Neural crest cell (in vitro differentiated cells): ENCODE measurements at regions not wholly inside any gene's neighbourhood (a gene's known extent, or its start where the extent isn't known, plus 50 kb on each side); places are given as distances from the start of the nearest gene placed in this dataset.

ENCODE experiments used
- DNase-seq: peaks from one replicate; pipeline ENCODE4 v3.0.0; 2021; ENCODE audit warnings: low read depth, mixed read lengths, low spot score
- H3K27ac Mint-ChIP-seq: one replicate; pipeline ENCODE4 v1.8.0; 2021; ENCODE audit warnings: mild to moderate bottlenecking, mixed read lengths; ENCODE audit not compliant: unreplicated experiment
- H3K27me3 Mint-ChIP-seq: 2 replicates; pipeline ENCODE4 v1.8.0; 2021; ENCODE audit warnings: low read depth, mild to moderate bottlenecking, mixed read lengths
- H3K36me3 Mint-ChIP-seq: 2 replicates; pipeline ENCODE4 v1.8.0; 2021; ENCODE audit warnings: low read depth, mild to moderate bottlenecking, mixed read lengths
- H3K4me1 Mint-ChIP-seq: 2 replicates; pipeline ENCODE4 v1.8.0; 2021; ENCODE audit warnings: mixed read lengths
- H3K4me3 Mint-ChIP-seq: one replicate; pipeline ENCODE4 v1.8.0; 2021; ENCODE audit warnings: mild to moderate bottlenecking, mixed read lengths
- H3K9me3 Mint-ChIP-seq: 2 replicates; pipeline ENCODE4 v1.8.0; 2021; ENCODE audit warnings: mixed read lengths
- TF ChIP-seq, protein P1 (sequence below): fragments of 200-600 bp; sonication (generic); conservative IDR thresholded peaks from 2 replicates; pipeline ENCODE4 v1.5.0; 2021; ENCODE audit warnings: antibody characterized with exemption, mild to moderate bottlenecking

DNA sequence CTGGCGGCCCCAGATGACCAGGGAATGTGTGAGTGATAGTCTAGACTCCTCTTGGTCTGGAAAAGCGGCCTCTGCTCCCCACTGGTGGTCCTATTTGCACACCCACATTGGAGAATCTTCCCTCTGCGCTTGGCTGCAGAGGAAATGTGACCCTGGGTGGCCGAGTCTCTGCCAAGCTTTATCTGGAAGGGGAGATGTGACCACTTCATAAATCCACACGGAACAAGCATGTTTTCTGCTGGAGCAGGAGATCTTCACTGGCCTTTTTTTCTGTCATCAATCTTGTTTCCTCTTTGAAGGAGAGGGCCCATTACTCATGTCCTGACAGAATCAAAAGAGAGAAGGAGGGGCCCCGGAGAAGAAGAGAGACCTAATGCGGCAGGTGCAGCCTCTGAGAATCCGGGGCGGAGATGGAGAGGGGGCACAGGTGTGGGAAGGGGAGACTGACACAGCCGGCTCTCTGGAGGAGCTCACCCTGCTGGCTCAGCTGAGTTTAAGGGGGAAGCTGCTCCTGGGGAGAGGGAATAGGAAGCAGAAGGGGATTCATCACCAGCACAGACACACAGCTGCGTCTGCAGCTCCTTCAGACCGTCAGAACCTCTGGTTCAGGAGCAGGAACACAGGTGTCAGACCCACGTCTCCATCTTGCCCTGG lies 116.3 kb downstream of the SOX9 start:
- Mint-ChIP-seq H3K4me3 (no peak overlapping the region), H3K27ac (no peak overlapping the region), H3K9me3 (peaks cover 3% of the 10 kb centered on the region), H3K36me3 (peaks cover 3% of the 10 kb centered on the region), H3K4me1 (peaks cover 36% of the 10 kb centered on the region), H3K27me3 (no peaks in the 10 kb centered on the region)
- DNase-seq: no peak
- TF ChIP-seq, protein P1, sequence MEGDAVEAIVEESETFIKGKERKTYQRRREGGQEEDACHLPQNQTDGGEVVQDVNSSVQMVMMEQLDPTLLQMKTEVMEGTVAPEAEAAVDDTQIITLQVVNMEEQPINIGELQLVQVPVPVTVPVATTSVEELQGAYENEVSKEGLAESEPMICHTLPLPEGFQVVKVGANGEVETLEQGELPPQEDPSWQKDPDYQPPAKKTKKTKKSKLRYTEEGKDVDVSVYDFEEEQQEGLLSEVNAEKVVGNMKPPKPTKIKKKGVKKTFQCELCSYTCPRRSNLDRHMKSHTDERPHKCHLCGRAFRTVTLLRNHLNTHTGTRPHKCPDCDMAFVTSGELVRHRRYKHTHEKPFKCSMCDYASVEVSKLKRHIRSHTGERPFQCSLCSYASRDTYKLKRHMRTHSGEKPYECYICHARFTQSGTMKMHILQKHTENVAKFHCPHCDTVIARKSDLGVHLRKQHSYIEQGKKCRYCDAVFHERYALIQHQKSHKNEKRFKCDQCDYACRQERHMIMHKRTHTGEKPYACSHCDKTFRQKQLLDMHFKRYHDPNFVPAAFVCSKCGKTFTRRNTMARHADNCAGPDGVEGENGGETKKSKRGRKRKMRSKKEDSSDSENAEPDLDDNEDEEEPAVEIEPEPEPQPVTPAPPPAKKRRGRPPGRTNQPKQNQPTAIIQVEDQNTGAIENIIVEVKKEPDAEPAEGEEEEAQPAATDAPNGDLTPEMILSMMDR: no peak

DNA sequence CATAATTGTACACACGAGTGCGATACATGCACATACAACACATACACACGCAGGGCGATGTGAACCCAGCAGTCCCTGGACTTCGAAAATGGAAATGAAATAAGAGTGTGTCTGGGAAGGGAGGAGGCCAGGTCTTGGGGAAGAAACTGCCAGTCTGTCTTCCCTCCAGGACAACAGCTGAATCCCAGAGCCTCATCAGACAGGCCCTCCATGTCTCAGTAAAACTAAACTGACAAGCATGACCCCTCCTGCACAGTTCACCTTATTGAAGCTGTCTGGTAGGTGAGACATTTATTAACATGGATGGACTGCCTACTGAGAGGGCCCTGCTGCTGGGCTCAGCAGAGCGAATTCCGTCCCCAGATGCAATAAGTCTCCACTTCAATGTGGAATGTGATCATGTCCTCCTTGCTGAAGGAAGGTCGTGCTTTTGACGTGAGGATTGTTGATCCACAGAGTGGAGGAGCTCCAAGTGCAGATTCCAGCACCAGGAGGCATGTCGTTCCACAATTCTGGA lies 117.4 kb downstream of the SOX9 start:
- Mint-ChIP-seq H3K9me3 (peaks cover 6% of the 10 kb centered on the region), H3K27ac (no peak overlapping the region), H3K4me3 (no peak overlapping the region), H3K4me1 (peaks cover 36% of the 10 kb centered on the region), H3K36me3 (peaks cover 3% of the 10 kb centered on the region), H3K27me3 (no peaks in the 10 kb centered on the region)
- TF ChIP-seq, protein P1: no peak
- no peak for DNase-seq

DNA sequence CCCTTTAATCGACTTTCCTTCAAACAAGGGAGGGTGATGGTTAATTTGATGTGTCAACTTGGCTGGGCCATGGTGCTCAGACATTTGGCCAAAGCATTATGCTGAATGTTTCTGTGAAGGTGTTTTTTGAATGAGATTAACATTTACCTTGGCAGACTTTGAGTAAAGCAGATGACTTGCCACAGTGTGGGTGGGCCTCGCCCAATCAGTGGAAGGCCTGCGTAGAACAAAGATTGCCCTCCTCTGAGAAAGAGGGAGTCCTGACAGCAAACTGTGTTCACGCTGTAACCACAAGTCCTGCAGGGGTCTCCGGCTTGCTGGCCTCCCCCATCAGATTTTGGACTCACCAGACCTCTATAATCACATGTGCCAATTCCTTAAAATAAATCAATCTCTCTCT lies 118.7 kb downstream of the SOX9 start:
- H3K27ac Mint-ChIP-seq: no peak overlapping the region
- H3K36me3 Mint-ChIP-seq: peaks cover 6% of the 10 kb centered on the region
- no peaks in the 10 kb centered on the region for H3K27me3 Mint-ChIP-seq
- H3K9me3 Mint-ChIP-seq: peaks cover 13% of the 10 kb centered on the region
- TF ChIP-seq, protein P1: no peak
- H3K4me1 Mint-ChIP-seq: peaks cover 26% of the 10 kb centered on the region
- no peak for DNase-seq
- H3K4me3 Mint-ChIP-seq: no peak overlapping the region

DNA sequence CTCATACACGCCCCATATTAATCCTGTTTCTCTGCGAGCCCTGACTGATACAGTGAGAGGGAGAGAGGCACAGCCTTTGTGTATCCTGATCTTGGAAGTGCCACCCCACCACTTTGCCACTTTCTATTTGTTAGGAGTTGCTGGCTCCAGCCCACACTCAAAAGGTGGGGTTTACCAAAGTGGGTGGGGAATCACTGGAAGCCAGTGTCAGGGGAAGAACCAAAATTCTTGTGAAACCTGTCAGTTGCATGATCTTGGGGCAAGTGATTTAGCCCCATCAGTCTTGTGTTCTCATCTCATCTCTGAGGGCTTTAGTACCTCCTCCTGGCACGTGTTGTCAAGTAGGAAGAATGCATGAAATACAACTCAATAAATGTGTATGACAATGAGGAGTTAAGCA lies 119.5 kb downstream of the SOX9 start:
- DNase-seq: no peak
- peaks cover 6% of the 10 kb centered on the region for H3K36me3 Mint-ChIP-seq
- H3K4me1 Mint-ChIP-seq: peaks cover 18% of the 10 kb centered on the region
- TF ChIP-seq, protein P1: no peak
- no peaks in the 10 kb centered on the region for H3K27me3 Mint-ChIP-seq
- H3K4me3 Mint-ChIP-seq: no peak overlapping the region
- no peak overlapping the region for H3K27ac Mint-ChIP-seq
- H3K9me3 Mint-ChIP-seq: peaks cover 13% of the 10 kb centered on the region

DNA sequence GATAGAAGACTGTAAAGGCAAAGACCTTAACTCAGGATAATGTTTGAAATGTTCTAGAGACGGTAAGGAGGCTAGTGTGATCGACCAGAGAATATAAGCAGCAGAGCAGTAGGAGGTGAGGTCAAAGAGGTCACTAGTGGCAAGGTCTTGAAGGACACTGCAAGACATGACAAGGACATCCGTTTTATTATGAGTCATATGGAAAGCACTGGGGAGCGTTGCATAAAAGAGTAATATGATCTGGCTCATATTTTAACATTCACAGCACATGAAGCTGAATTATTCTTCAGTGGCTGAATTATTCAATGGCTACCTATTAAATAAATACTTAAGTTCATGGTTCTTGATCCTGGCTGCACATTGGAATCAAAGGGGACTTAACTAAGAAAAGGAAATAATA lies 123.7 kb downstream of the SOX9 start:
- Mint-ChIP-seq H3K4me3 (no peak overlapping the region), H3K9me3 (peaks cover 13% of the 10 kb centered on the region), H3K27me3 (no peaks in the 10 kb centered on the region), H3K4me1 (no peaks in the 10 kb centered on the region), H3K36me3 (peaks cover 6% of the 10 kb centered on the region), H3K27ac (no peak overlapping the region)
- TF ChIP-seq, protein P1: no peak
- DNase-seq: no peak
